Embryonic facial prominence (tissue), 1 donor: ENCODE measurements at regions not wholly inside any gene's neighbourhood (a gene's known extent, or its start where the extent isn't known, plus 50 kb on each side); places are given as distances from the start of the nearest gene placed in this dataset.
"Not testable (repeated sequence)": the region's sequence is repeated elsewhere in the genome, so short reads cannot be mapped to it uniquely, and the experiment has no call there.

Experiments used
- DNase-seq: peaks from one replicate; pipeline ENCODE4 v3.0.0-alpha.2; 2016; ENCODE audit errors: extremely low spot score

DNA sequence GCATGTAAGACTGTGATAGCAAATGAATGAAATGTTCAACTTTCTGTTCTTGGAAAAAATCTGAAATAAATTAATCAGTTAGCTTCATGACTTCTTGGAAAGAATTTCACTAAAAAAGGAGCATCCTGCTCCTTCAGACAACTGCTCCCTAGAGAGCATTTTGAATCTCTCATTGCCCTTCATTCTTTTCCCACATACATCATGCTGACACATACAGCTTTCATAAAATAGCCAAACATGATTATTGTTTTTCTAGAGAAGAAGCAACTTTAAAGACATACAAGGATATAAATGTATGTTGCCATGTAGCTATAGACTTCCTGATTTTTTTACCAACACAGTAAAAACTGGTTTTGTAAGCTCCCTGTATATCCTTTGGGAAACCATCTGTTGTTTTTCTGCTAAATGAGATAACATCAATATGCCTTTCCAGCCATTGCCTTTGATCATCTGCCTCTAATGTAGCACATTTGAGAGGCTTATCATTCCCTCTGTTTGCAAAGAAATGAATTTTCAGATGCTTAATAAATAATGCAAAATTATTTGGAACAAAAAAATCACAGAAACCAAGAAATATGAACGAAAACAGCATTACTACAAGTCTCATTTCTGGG, 248.2 kb upstream of the GPR149 start:
- DNase-seq = no peak

DNA sequence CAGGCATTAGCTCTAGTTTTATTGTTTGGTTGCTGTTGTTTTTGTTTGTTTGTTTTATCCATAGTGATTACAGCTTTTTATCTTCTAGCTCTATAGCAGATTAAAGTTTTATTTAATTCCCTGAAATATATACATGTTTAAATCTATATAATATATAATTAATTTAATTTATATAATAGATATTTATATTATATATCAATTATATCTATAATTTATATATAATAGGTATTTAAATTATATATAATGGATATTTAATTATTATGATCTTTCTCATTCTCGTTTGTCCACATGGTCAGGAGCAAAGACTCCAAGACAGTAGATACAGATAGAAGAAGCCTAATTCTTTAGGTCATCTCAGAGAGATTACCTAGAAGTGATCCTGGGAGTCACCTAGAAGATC, 238.8 kb upstream of the GPR149 start:
- DNase-seq = no peak

DNA sequence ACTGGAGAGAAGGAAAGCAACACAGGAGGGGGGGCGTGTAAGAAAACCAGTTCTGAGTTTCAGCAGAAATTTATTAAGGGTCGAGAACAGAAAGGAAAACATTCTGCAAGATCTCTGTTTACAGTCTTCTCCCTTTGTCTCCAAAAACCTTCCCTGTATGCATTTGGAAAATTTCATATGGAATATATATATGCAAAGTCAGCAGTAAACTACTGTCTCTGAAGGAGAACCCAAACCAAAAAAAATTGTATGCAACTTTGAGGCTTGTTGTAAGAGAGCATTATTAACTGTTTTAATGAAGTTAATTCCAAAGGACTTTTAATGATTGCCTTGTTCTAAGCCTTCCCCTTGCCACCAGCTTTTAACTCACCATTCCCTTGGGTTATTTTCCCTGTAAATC, 238.2 kb upstream of the GPR149 start:
- no peak for DNase-seq

DNA sequence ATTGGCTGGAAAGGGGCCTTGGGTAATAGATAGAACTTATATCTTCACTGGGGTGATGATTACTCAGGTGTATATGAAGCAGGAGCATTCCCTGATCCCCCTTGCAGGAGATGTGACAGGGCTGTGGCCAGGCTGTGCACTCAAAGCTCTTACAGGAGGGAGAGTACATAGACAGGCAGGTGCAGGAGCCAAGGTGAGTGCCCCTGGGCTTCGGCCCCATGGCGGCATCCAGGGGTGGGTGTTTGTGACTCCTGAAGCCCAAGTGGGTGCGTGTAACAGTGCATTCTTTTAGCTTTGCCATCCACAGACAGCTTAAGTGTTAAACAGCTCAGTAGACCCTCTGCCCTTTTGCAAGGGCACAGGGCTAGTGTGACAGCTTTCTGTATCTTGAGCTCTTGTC, 236.6 kb upstream of the GPR149 start:
- no peak for DNase-seq

DNA sequence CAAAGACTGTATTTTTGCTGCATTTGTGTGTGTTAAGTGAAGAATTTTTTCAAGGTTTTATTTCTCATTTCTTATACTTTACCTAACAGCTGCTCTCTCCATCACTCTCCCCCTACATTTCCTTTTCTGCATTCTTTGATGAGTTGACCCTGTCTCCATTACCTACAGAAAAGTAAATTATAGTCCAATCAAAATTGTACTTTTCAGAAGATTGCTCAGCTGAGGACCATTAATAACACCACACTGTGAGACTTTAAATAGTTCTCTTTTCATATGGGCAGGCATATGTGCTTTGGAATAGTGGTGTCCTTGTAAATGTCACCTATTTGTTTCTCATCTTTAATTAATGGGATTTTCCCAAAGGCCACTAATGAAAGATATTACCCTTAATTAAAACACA, 234.7 kb upstream of the GPR149 start:
- DNase-seq = no peak

DNA sequence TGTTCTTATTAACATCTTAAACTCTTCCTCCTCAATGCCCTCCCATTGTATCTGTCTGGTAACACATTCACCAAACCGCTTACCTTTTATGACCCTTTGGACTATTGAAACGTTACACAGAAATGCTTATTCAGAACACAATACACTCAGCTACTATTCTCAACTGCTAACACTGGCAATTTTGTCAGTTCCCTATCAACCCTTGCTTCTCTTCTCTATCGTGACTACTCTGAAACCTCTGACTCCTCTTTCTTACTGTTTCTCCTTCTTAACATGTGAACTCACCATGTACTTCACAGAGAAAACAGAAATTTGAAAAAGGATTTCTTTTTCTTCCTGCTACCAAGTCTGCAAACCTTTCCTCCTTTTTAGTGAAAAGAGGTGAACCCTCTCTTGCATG, 232.9 kb upstream of the GPR149 start:
- DNase-seq = no peak

DNA sequence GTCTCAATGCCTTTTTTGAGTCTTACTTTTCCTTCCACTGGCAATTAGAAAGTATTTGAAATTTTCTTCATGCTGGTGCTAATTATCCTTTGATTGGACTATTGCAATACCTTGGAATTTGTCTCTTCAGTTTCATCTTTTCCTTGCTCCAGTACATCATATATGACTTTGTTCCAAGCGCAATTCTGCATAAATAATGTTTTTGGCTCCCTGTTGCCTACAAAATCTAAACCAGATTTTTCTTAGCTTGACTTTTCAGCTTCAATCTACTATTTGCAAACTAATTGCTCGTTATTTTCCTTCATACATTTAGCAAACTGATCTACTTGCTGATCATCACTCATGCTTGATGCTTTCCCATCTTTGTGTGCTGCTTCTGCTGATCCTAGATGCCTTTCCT, 230.8 kb upstream of the GPR149 start:
- no peak for DNase-seq

DNA sequence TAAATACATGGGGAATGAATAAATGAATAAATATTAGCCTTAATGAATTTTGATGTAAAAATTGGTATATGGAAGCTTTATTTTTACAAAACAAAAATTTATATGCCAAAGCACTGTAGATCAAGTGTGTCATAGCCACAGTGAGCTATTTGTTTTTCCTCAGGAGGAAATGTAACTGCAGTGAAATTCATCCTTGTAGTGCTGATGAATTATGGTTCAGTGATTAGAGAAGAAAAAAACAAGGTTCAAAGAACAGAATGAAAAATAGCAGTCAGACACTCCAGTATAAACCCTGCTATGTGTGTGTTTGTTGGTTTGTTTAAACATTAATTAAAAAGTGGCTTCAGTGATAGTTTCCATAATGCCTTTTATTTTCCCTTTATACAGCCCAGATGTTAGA, 228.0 kb upstream of the GPR149 start:
- no peak for DNase-seq

DNA sequence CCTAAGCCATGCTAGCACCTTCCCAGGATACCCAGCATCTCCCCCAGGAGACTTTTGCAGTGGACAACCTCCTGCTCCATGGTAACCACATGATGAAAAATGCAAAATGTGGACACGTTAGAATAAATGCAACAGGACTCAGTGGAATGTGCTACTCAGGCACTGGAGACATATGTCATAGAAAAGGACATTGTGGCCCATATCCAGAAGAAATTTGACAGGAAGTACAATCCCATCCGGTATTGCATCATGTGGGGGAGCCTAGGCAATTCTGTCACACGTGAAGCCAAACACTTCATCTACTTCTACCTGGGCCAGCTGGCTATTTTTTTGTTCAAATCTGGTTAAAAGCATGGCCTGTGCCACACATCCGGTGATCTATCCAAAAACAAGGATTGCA, 227.2 kb upstream of the GPR149 start:
- DNase-seq = no peak

DNA sequence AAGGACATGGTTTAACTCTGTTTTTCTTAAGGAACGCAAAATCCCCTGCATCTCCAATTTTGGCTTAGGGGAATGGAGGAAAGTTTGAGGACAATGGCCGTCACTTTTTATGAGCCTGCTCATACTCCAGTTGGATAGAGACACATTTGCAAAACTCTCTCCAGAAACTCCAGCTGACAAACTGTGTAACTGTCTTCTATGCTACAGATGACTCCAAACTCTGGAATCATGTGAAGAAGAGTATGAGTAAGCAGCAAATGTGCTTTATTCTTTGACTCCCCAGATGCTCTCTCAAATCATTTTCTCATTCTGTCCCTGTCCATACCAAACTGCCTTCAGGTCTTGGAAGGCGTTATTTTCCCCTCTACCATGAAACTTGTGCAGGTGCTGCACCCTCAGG, 226.5 kb upstream of the GPR149 start:
- DNase-seq = no peak

DNA sequence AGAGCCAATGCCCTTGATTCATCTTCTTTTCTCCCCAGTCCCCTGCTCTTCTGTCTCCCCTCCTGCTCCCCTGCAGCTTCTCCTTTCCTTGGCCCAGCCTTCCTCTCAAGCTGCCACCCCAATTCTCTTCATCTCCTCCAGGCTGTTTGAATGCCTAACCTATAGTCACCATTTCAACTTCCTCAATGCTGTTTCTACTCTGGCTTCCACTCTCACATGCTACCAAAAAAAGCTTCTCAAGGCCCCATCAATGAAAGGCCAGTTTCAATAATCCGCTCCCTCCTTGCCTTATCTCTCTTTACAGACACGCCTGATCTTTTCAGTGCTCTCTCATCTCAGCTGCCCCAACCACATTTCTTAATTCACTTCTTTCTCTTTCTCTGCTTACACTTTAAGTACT, 212.2 kb upstream of the GPR149 start:
- no peak for DNase-seq

DNA sequence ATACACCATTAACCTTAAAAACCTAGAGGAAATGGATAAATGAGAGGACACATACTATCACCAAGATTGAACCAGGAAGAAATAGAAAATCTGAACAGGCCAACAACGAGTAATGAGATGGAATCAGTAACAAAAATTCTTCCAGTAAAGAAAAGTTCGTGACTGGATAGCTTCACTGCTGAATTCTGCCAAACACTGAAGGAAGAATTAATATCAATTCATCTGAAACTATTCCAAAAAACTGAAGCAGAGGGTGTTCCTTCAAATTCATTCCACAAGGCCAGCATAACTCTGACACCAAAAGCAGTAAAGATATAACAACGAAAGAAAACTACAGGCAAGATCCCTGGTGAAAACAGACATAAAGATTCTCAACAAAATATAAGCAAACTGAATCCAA, 195.8 kb upstream of the GPR149 start:
- no peak for DNase-seq

DNA sequence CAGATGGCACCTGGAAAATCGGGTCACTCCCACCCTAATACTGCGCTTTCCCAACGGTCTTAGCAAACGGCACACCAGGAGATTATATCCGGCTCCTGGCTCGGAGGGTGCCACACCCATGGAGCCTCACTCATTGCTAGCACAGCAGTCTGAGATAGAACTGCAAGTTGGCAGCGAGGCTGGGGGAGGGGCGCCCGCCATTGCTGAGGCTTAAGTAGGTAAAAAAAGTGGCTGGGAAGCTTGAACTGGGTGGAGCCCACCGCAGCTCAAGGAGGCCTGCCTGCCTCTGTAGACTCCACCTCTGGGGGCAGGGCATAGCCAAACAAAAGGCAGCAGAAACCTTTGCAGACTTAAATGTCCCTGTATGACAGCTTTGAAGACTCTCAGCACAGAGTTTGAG, 189.6 kb upstream of the GPR149 start:
- not testable (repeated sequence) for DNase-seq

DNA sequence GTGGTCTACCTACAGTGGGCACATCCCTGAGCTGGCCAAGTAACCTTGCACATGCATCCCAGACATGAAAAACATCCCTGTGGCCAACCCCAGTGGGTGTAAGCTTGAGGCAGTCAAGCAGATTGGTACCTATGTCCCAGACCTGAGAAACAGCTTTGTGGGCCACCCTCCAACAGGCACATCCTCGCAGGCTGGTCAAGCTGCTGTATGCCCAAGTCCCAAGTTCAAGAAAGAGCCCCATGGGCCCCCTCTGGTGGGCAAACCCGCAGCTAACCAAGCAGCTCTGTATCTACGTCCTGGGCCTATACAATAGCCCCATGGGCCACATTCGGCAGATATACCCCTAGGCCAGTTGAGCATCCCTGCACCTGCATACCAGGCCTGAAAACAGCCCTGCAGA, 186.3 kb upstream of the GPR149 start:
- no peak for DNase-seq

DNA sequence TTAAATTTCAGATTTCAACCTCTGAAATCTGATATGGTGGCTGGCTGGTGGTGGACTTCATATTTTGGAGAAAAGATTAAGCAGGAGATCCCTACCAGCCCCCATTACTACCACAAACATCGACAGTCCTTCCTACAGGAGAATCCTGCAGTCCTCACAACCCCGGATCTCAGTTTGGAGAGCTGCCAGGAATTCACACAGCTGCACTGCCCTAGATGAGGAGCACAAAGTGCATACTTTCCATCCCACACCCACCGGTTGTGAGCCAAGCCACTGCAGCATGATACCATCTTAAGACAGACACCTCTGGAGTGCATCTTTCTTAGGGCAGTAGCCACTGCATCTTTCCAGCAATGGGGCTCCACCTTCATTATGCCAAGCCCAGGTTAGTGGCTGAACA, 185.5 kb upstream of the GPR149 start:
- no peak for DNase-seq

DNA sequence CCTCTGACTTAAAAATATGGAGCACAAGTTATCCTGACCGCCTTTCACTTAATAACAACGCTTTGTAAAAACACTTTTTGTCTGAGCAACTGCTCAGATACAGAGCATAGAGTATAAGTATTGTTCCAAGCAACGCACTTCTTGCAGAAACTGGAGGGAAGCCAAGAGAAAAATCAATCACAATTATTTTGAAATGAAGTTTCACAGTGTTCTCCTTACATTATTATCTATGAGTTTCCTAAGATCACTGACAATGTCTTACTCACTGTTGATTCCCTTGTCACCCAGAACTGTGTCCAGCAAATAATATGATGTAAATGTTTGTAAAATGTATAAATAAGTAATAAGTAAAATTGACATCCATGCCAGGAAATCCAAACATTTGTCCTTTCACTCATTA, 184.6 kb upstream of the GPR149 start:
- no peak for DNase-seq

DNA sequence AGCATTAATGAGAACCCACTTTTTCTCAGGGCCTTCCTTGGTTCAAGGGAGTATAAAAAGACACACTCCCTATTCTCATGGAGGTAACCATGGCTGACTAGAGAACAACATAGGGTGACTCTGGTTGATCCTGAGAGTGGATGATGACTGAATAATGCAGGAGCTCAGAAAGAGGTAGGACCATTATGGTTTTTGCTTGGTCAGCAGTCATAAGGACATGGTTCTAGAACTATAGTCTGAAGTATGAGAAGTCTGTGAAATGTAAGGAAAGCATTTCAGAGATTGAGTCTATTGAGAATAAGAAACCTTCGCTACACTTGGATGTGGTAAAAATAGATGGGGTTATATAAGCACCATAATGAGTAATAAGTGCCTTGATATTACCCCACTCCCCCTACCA, 184.1 kb upstream of the GPR149 start:
- no peak for DNase-seq

DNA sequence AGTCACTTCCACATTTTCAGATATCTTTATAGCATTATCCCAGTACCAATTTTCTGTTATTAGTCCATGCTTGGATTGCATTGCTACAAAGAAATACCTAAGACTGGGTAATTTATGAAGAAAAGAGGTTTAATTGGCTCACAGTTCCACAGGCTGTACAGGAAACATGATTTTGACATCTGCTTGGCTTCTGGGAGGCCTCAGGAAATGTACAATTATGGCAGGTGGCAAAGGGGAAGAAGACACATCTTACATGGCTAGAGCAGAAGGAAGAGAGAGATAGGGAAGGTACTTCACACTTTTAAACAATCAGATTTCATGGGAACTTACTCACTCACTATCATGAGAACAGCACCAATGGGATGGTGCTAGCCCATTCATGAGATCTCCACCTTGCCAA, 172.3 kb upstream of the GPR149 start:
- no peak for DNase-seq

DNA sequence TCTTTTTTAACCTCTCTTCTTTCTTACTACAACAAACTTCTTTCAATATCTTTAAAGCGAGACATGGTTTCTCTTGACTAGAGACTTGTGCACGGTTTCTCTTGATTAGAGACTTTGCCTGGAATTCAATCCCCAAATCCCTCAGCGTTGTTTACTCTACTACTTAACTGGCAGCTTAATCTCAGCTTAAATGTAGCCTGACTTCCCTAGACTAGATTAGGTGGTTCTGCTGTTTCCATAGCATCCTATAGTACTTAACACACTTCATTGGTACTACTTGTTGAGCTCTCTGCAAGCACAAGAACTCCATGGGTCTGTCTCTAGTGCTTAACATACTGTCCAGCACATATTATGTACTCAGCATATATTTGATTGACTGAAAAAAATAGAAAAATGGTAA, 168.2 kb upstream of the GPR149 start:
- no peak for DNase-seq

DNA sequence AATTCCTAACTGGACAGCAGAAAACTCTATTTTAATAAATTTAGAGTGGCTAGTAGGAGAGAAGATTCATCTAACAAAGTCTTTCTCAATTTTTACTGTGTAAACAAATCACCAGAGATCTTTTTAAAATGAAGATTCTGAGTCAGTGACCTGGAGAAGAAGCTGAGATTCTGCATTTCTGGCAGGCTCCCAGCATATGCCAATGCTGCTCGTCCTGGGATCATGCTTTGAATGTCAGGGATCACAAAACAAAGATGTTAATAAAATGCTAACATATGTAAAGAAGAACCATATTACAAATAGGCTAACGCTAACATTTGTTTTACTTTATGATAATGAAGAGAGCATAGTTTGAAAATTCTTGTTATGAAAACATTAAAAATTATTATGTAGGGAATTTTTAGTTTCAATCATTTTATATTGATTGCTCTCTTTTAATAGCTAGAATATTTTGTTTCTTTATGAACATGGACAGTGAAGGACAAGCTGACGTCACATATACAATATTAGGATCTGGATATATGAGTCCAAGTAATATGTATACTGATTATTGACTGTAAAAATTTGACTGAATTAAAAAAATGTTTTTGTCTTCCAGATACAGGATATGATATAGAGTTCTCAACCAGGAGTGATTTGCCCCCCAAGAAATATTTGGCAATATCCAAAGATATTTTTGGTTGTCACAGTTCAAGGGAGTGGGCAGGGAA, 160.8 kb upstream of the GPR149 start:
- DNase-seq = no peak

DNA sequence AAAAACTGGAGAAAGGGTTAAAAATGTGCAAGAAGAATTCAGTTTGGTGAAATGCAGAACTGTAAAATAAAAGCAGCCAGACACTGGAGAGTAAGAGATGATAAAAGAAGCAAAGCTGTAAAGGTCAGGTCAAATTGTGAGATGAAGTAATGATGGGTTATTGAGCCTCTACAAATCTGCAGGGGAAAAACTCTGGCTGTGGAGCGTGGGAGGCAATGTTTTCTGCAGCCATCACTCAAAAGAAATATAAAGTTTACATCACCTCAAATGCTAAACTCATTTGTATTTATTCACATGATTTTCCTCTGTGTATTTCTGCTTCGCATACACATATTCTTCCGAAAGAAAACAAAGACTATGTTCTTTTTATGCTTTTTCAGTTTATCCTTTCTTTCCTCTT, 158.8 kb upstream of the GPR149 start:
- DNase-seq = no peak

DNA sequence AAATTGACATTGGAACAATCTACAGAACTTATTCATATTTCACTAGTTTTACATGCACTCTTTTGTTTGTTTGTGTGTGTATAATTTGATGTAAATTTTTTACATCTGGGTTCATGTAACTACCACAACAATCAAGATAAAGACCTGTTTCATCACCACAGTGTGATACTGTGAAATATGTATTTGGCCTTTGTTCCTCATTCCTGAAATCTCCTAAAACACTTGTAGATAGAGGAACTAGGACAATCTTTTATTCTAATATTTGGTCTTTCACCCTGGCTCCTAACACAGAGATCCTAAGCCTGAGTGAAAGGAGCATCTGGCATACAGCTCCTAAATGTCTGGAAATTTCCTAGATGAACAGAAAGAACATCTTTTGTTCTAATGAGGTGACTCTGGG, 155.0 kb upstream of the GPR149 start:
- no peak for DNase-seq

DNA sequence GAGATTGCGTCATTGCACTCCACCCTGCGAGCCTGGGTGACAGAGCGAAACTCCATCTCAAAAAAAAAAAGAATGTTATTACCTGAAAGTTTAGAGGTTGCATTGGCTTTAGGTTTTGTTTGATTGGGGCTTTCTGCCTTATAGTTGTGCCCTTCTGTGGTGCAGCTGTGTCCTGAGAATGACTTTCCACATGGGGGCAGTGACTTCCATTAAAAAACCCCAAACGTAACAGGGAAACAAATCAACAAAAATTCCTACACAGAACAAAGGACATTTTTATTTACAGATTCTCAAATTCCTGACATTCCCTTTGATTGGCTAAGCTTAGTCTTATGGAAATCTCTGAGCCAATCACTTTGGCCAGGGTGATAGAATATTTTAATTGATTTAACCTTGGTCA, 154.1 kb upstream of the GPR149 start:
- DNase-seq = no peak

DNA sequence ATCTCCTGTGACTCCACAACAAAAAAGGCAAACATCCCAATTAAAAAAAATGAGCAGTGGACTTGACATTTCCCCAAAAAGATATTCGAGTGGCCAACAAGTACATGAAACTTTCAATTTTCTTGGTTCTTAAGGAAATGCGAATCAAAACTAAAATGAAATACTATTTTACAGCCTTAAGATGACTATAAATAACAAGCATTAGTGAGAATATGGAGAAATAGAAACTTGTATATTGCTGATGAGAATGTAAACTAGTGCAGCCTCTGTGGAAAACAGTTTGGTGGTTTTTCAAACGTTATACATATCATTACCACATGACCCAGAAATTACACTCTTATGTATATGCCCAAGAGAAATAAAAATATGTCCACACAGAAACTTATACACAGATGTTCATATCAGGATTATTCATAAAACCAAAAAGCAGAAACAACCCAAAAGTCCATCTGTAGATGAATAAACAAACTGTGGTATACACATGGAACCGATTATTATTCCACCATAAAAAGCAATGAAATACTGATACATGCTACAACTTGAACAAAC, 153.2 kb upstream of the GPR149 start:
- DNase-seq = no peak
